Hematopoietic multipotent progenitor cell treated with erythropoietin and hydrocortisone succinate and interleukin-3 and kit ligand, for 6 days (in vitro differentiated cells): ENCODE measurements at regions not wholly inside any gene's neighbourhood (a gene's known extent, or its start where the extent isn't known, plus 50 kb on each side); places are given as distances from the start of the nearest gene placed in this dataset.

Experiments
- DNase-seq: peaks from one replicate; pipeline ENCODE4 v3.0.0-alpha.2; 2015

GRCh38 chr6:4615231-4615630, 161.0 kb upstream of the CDYL start:
- DNase-seq = no peak

GRCh38 chr6:4614637-4615036, 161.6 kb upstream of the CDYL start:
- DNase-seq = no peak

GRCh38 chr6:4613795-4614194, 162.4 kb upstream of the CDYL start:
- no peak for DNase-seq

- DNase-seq = no peak
Observed at GRCh38 chr6:4613381-4613780, 162.8 kb upstream of the CDYL start.

- DNase-seq = no peak
Observed at GRCh38 chr6:4612636-4613171, 163.5 kb upstream of the CDYL start.

GRCh38 chr6:4611429-4612129, 164.6 kb upstream of the CDYL start:
- no peak for DNase-seq

- no peak for DNase-seq
Observed at GRCh38 chr6:4610256-4610655, 165.9 kb upstream of the CDYL start.

- DNase-seq = no peak
Observed at GRCh38 chr6:4608361-4609115, 167.7 kb upstream of the CDYL start.

GRCh38 chr6:4607793-4608192, 168.4 kb upstream of the CDYL start:
- DNase-seq = no peak

GRCh38 chr6:4606821-4607704, 169.1 kb upstream of the CDYL start:
- no peak for DNase-seq

GRCh38 chr6:4606016-4606415, 170.2 kb upstream of the CDYL start:
- no peak for DNase-seq

GRCh38 chr6:4603856-4604369, 172.3 kb upstream of the CDYL start:
- DNase-seq = no peak

- DNase-seq = no peak
Observed at GRCh38 chr6:4603291-4603690, 172.9 kb upstream of the CDYL start.

GRCh38 chr6:4599924-4600323, 176.3 kb upstream of the CDYL start:
- DNase-seq = no peak

GRCh38 chr6:4598384-4598995, 177.7 kb upstream of the CDYL start:
- no peak for DNase-seq

GRCh38 chr6:4593951-4594350, 182.3 kb upstream of the CDYL start:
- DNase-seq = no peak

- DNase-seq = no peak
Observed at GRCh38 chr6:4592026-4592425, 184.2 kb upstream of the CDYL start.

- DNase-seq = no peak
Observed at GRCh38 chr6:4591218-4591617, 185.0 kb upstream of the CDYL start.

- no peak for DNase-seq
Observed at GRCh38 chr6:4589295-4589694, 186.9 kb upstream of the CDYL start.

GRCh38 chr6:4588581-4588980, 187.6 kb upstream of the CDYL start:
- DNase-seq = no peak

GRCh38 chr6:4588163-4588562, 188.0 kb upstream of the CDYL start:
- no peak for DNase-seq

- no peak for DNase-seq
Observed at GRCh38 chr6:4587171-4587570, 189.0 kb upstream of the CDYL start.

- DNase-seq = no peak
Observed at GRCh38 chr6:4586469-4586859, 189.7 kb upstream of the CDYL start.
